Neural progenitor cell (in vitro differentiated cells): ENCODE measurements at regions not wholly inside any gene's neighbourhood (a gene's known extent, or its start where the extent isn't known, plus 50 kb on each side); places are given as distances from the start of the nearest gene placed in this dataset.
"Not testable (repeated sequence)": the region's sequence is repeated elsewhere in the genome, so short reads cannot be mapped to it uniquely, and the experiment has no call there.

Experiments
- DNase-seq: peaks from one replicate; pipeline ENCODE4 v3.0.0-alpha.2; 2016; ENCODE audit warnings: low spot score
- H2AFZ ChIP-seq: fragments of 200-600 bp; sonication (generic); replicated peaks from 2 replicates; pipeline ENCODE4 v1.6.1; 2016; ENCODE audit warnings: antibody characterized with exemption
- H3F3A ChIP-seq: fragments of 200-600 bp; sonication (generic); 2 replicates; pipeline ENCODE4 v1.6.1; 2016; ENCODE audit warnings: antibody characterized with exemption, low read depth
- H3K27ac ChIP-seq: fragments of 200-600 bp; sonication (generic); 2 replicates; pipeline ENCODE4 v1.5.1; 2016; ENCODE audit warnings: mild to moderate bottlenecking
- H3K27me3 ChIP-seq: fragments of 200-600 bp; sonication (generic); 2 replicates; pipeline ENCODE4 v1.6.1; 2016; ENCODE audit warnings: mild to moderate bottlenecking, moderate library complexity
- H3K36me3 ChIP-seq: fragments of 200-600 bp; sonication (generic); 2 replicates; pipeline ENCODE4 v1.5.1; 2016
- H3K4me1 ChIP-seq: fragments of 200-600 bp; sonication (generic); 2 replicates; pipeline ENCODE4 v1.6.1; 2016; ENCODE audit warnings: mixed run types
- H3K4me2 ChIP-seq: fragments of 200-600 bp; sonication (generic); 2 replicates; pipeline ENCODE4 v1.6.1; 2016
- H3K4me3 ChIP-seq: fragments of 200-600 bp; sonication (generic); 2 replicates; pipeline ENCODE4 v1.5.1; 2016
- H3K79me2 ChIP-seq: fragments of 200-600 bp; sonication (generic); 2 replicates; pipeline ENCODE4 v1.6.1; 2016; ENCODE audit warnings: low read depth
- H3K9ac ChIP-seq: fragments of 200-600 bp; sonication (generic); 2 replicates; pipeline ENCODE4 v1.6.1; 2016
- H3K9me3 ChIP-seq: fragments of 200-600 bp; sonication (generic); 2 replicates; pipeline ENCODE4 v1.5.1; 2016; ENCODE audit warnings: low read depth
- H4K20me1 ChIP-seq: fragments of 200-600 bp; sonication (generic); 2 replicates; pipeline ENCODE4 v1.6.1; 2016; ENCODE audit warnings: low read depth
- H3K27ac Mint-ChIP-seq: 3 replicates; pipeline ENCODE4 v1.8.0; 2021; ENCODE audit warnings: mixed read lengths
- H3K27me3 Mint-ChIP-seq: 2 replicates; pipeline ENCODE4 v1.8.0; 2022; ENCODE audit warnings: low read depth, mild to moderate bottlenecking, inconsistent platforms, moderate library complexity, mixed read lengths; ENCODE audit not compliant: insufficient read depth
- H3K36me3 Mint-ChIP-seq: 3 replicates; pipeline ENCODE4 v1.8.0; 2021; ENCODE audit warnings: mixed read lengths
- H3K4me1 Mint-ChIP-seq: 3 replicates; pipeline ENCODE4 v1.8.0; 2021; ENCODE audit warnings: mixed read lengths
- H3K4me3 Mint-ChIP-seq: 3 replicates; pipeline ENCODE4 v1.8.0; 2021; ENCODE audit warnings: mild to moderate bottlenecking, moderate library complexity, mixed read lengths
- H3K9me3 Mint-ChIP-seq: 3 replicates; pipeline ENCODE4 v1.8.0; 2020; ENCODE audit warnings: mixed read lengths
- CTCF ChIP-seq: fragments of 200-600 bp; sonication (generic); IDR thresholded peaks from 2 replicates; pipeline ENCODE4 v1.5.1; 2017; ENCODE audit warnings: antibody characterized with exemption, mild to moderate bottlenecking
- EZH2 ChIP-seq: fragments of 200-600 bp; sonication (generic); IDR thresholded peaks from 2 replicates; pipeline ENCODE4 v1.6.1; 2017; ENCODE audit warnings: antibody characterized with exemption, mild to moderate bottlenecking, moderate library complexity
- EZH2phosphoT487 ChIP-seq: fragments of 200-600 bp; sonication (generic); IDR thresholded peaks from 2 replicates; pipeline ENCODE4 v1.6.1; 2017; ENCODE audit warnings: antibody characterized with exemption

DNA sequence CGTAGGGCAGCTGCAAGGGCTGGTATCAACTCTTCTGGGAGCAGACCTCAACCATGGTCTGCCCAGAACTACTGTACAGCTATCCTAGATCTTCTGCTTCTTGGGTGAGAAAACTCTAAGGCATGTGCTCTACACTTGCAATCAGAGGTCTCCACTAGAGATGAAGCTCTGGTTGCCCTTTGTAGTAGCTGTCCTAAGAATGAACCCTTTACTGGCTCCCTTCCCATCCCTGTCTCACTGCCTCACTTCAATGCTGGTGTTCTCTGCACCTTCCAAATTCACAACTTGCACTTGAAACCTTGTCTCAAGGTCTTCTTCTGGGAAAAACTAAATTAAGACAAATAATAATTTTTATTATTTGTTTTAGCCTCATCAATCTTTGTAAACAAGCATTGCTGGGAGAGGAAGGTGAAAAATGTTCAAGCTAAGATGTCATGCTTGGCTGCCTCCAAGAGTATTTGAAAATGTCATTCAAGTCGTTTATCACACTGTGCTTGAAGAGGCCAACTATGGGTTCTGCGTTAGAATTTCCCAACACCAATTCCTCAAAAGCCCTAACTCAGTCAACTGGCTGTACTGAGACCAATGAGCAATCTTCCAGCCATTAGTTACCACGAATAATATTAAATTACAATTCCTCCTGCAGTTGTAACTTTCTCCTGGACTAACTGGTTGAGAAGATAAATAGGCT is 216.9 kb upstream of the ADRA1D start:
- Mint-ChIP-seq H3K27me3 (no peaks in the 10 kb centered on the region), H3K36me3 (no peaks in the 10 kb centered on the region), H3K9me3 (no peaks in the 10 kb centered on the region), H3K27ac (no peak overlapping the region), H3K4me1 (peaks cover 10% of the 10 kb centered on the region), H3K4me3 (no peak overlapping the region)
- Histone ChIP-seq H3K4me1 (no peaks in the 10 kb centered on the region), H3K27ac (no peak overlapping the region), H4K20me1 (no peaks in the 10 kb centered on the region), H3K27me3 (no peaks in the 10 kb centered on the region), H3K9ac (no peak overlapping the region), H3F3A (no peaks in the 10 kb centered on the region), H2AFZ (no peak overlapping the region), H3K79me2 (no peaks in the 10 kb centered on the region), H3K4me3 (no peak overlapping the region), H3K9me3 (peaks cover 3% of the 10 kb centered on the region), H3K4me2 (no peak overlapping the region), H3K36me3 (no peaks in the 10 kb centered on the region)
- TF ChIP-seq EZH2 (no peak), CTCF (no peak), EZH2phosphoT487 (no peak)
- no peak for DNase-seq

DNA sequence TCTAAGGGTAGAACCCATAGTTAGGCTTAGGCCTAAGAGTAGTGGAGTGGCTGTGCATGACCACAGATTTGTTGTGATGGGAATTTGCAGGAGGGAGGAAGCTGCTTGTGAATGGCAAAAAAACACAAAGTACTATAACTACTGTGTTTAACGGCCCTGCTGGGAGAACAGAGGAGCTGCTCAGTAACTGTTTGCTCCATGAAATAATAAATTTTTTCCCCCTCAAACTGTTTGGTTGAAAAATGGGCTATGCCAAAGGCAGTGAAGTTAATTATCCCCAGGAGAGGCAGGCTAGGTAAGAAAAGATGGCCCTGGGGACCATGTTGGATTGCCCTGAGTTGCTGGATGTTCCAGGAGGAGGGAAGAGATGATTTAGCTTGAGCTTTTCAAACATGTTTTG is 216.1 kb upstream of the ADRA1D start:
- Histone ChIP-seq H3K79me2 (no peaks in the 10 kb centered on the region), H4K20me1 (no peaks in the 10 kb centered on the region), H3K4me3 (no peak overlapping the region), H3K27me3 (no peaks in the 10 kb centered on the region), H3K36me3 (no peaks in the 10 kb centered on the region), H2AFZ (no peak overlapping the region), H3K27ac (no peak overlapping the region), H3K9me3 (peaks cover 3% of the 10 kb centered on the region), H3F3A (no peaks in the 10 kb centered on the region), H3K4me2 (no peak overlapping the region), H3K9ac (no peak overlapping the region), H3K4me1 (no peaks in the 10 kb centered on the region)
- TF ChIP-seq EZH2 (no peak), CTCF (no peak), EZH2phosphoT487 (no peak)
- no peak overlapping the region for H3K27ac Mint-ChIP-seq
- peaks cover 5% of the 10 kb centered on the region for H3K4me1 Mint-ChIP-seq
- H3K4me3 Mint-ChIP-seq = no peak overlapping the region
- H3K27me3 Mint-ChIP-seq = no peaks in the 10 kb centered on the region
- DNase-seq = no peak
- no peaks in the 10 kb centered on the region for H3K36me3 Mint-ChIP-seq
- H3K9me3 Mint-ChIP-seq = no peaks in the 10 kb centered on the region

GRCh38 chr20:4462801-4463200 is 213.7 kb upstream of the ADRA1D start:
- not testable (repeated sequence) for H3K4me2 ChIP-seq, DNase-seq, H3K36me3 Mint-ChIP-seq, H3K4me1 Mint-ChIP-seq, H3K79me2 ChIP-seq, H3K9me3 Mint-ChIP-seq, H3K27me3 Mint-ChIP-seq, H3K27ac ChIP-seq, H3K9ac ChIP-seq, H3K4me3 Mint-ChIP-seq, H3K27me3 ChIP-seq, H3F3A ChIP-seq, H4K20me1 ChIP-seq, H3K9me3 ChIP-seq, H3K36me3 ChIP-seq, H3K4me1 ChIP-seq, H3K4me3 ChIP-seq, H2AFZ ChIP-seq, H3K27ac Mint-ChIP-seq

- DNase-seq = no peak
- no peak overlapping the region for H3K27ac Mint-ChIP-seq
- no peak overlapping the region for H3K27ac ChIP-seq
Observed at GRCh38 chr20:4459081-4459480, 210.0 kb upstream of the ADRA1D start.

More at GRCh38 chr20:4459081-4459480, 210.0 kb upstream of the ADRA1D start:
- Histone ChIP-seq H3K4me3 (no peak overlapping the region), H3K4me1 (peaks cover 12% of the 10 kb centered on the region), H3F3A (peaks cover 13% of the 10 kb centered on the region), H3K27me3 (no peaks in the 10 kb centered on the region), H3K4me2 (no peak overlapping the region), H2AFZ (no peak overlapping the region), H4K20me1 (no peaks in the 10 kb centered on the region), H3K79me2 (no peaks in the 10 kb centered on the region), H3K36me3 (no peaks in the 10 kb centered on the region), H3K9me3 (peaks cover 3% of the 10 kb centered on the region), H3K9ac (no peak overlapping the region)
- TF ChIP-seq EZH2phosphoT487 = no peak
- TF ChIP-seq CTCF = no peak
- no peak for TF ChIP-seq EZH2
- Mint-ChIP-seq H3K4me3 (no peak overlapping the region), H3K9me3 (peaks cover 13% of the 10 kb centered on the region), H3K27me3 (peaks cover 2% of the 10 kb centered on the region), H3K4me1 (peaks cover 17% of the 10 kb centered on the region), H3K36me3 (peaks cover 2% of the 10 kb centered on the region)
